ENCODE measurements at regions not wholly inside any gene's neighbourhood (a gene's known extent, or its start where the extent isn't known, plus 50 kb on each side); places are given as distances from the start of the nearest gene placed in this dataset.

- no peak for TF ChIP-seq CTCF (IDR thresholded peaks at IDR 0.05)
- no peak for TF ChIP-seq POLR2A (IDR thresholded peaks at IDR 0.05)
- Histone ChIP-seq H3K27me3 (no peaks in the 10 kb centered on the region), H3K4me1 (no peaks in the 10 kb centered on the region), H3K4me3 (no peak overlapping the region), H3K36me3 (no peaks in the 10 kb centered on the region), H3K9me3 (no peaks in the 10 kb centered on the region), H3K27ac (no peak overlapping the region)
- WGBS, 4 donors = 87 to 95% (median 90%) methylated on average over 1 of the region's 1 CpG
- intact Hi-C loops (cut with DNase I) = loop anchor here in 1 of 10 donors (10.0 kb wide), 1 partner anchor 374 kb away; no protein-coding TSS in a partner anchor
- ATAC-seq = no peak
- DNase-seq = no peak
Measured at GRCh38 chr4:156188596-156188995, 234.9 kb upstream of the CTSO start.

GRCh38 chr4:156186111-156186510, 232.4 kb upstream of the CTSO start:
- no peaks in the 10 kb centered on the region for H3K36me3 ChIP-seq
- ATAC-seq (no peak), DNase-seq (no peak)
- intact Hi-C loops (cut with DNase I) = loop anchor here in 1 of 10 donors (10.0 kb wide), 1 partner anchor 371 kb away; no protein-coding TSS in a partner anchor
- 71 to 86% (median 79%) methylated on average over 1 of the region's 1 CpG for WGBS, 4 donors
- no peak overlapping the region for H3K4me3 ChIP-seq
- H3K27me3 ChIP-seq = no peaks in the 10 kb centered on the region
- no peak for TF ChIP-seq POLR2A (IDR thresholded peaks at IDR 0.05)
- TF ChIP-seq CTCF (IDR thresholded peaks at IDR 0.05) = no peak
- no peaks in the 10 kb centered on the region for H3K9me3 ChIP-seq
- no peaks in the 10 kb centered on the region for H3K4me1 ChIP-seq
- no peak overlapping the region for H3K27ac ChIP-seq

GRCh38 chr4:156185514-156186055, 231.9 kb upstream of the CTSO start:
- no peaks in the 10 kb centered on the region for H3K27me3 ChIP-seq
- 81 to 90% (median 87%) methylated on average over 4 of the region's 4 CpGs for WGBS, 4 donors
- no peak for ATAC-seq
- no peak for DNase-seq
- no peak overlapping the region for H3K27ac ChIP-seq
- no peak for TF ChIP-seq POLR2A (IDR thresholded peaks at IDR 0.05)
- no peak for TF ChIP-seq CTCF (IDR thresholded peaks at IDR 0.05)
- H3K36me3 ChIP-seq = no peaks in the 10 kb centered on the region
- no peaks in the 10 kb centered on the region for H3K4me1 ChIP-seq
- H3K9me3 ChIP-seq = no peaks in the 10 kb centered on the region
- intact Hi-C loops (cut with DNase I) = loop anchor here in 1 of 10 donors (10.0 kb wide), 1 partner anchor 371 kb away; no protein-coding TSS in a partner anchor
- H3K4me3 ChIP-seq = no peak overlapping the region

- Histone ChIP-seq H3K27ac (no peak overlapping the region), H3K27me3 (no peaks in the 10 kb centered on the region), H3K9me3 (no peaks in the 10 kb centered on the region), H3K4me3 (no peak overlapping the region), H3K36me3 (no peaks in the 10 kb centered on the region), H3K4me1 (no peaks in the 10 kb centered on the region)
- intact Hi-C loops (cut with DNase I) = loop anchor here in 1 of 10 donors (10.0 kb wide), 1 partner anchor 367 kb away; no protein-coding TSS in a partner anchor
- DNase-seq (no peak), ATAC-seq (no peak)
- WGBS, 4 donors = 57 to 74% (median 61%) methylated on average over 1 of the region's 1 CpG
- TF ChIP-seq POLR2A (IDR thresholded peaks at IDR 0.05) = no peak
- TF ChIP-seq CTCF (IDR thresholded peaks at IDR 0.05) = no peak
Measured at GRCh38 chr4:156182269-156182668, 228.6 kb upstream of the CTSO start.
